ENCODE measurements at regions not wholly inside any gene's neighbourhood (a gene's known extent, or its start where the extent isn't known, plus 50 kb on each side); places are given as distances from the start of the nearest gene placed in this dataset.

- H3K4me1 Mint-ChIP-seq (ENCODE audit: insufficient read depth, unreplicated experiment): no peaks in the 10 kb centered on the region
- H3K27me3 Mint-ChIP-seq (ENCODE audit: insufficient read depth, unreplicated experiment): no peaks in the 10 kb centered on the region
- no peak for DNase-seq (ENCODE audit: unreplicated experiment)
- intact Hi-C loops (cut with micrococcal nuclease): no loop called here
- no peaks in the 10 kb centered on the region for H3K36me3 Mint-ChIP-seq (ENCODE audit: insufficient read depth, unreplicated experiment)
- no peaks in the 10 kb centered on the region for H3K9me3 Mint-ChIP-seq (ENCODE audit: unreplicated experiment)
- no peak overlapping the region for H3K4me3 Mint-ChIP-seq (ENCODE audit: unreplicated experiment)
- TF ChIP-seq CTCF (IDR thresholded peaks at IDR 0.05; ENCODE audit: unreplicated experiment): no peak
- POLR2A ChIA-PET: no interaction called here
- CTCF ChIA-PET: no interaction called here
- no TSS peak for BruUV-seq (replicated peaks)
- H3K27ac Mint-ChIP-seq (ENCODE audit: low read depth, unreplicated experiment): no peak overlapping the region
Measured at GRCh38 chr7:18194616-18195015, 167.0 kb upstream of the PRPS1L1 start.

GRCh38 chr7:18196638-18197037 lies 169.0 kb upstream of the PRPS1L1 start:
- POLR2A ChIA-PET: interaction anchor here (0.8 kb wide), 1 partner anchor 9 kb away, joined by 3 read pairs; no protein-coding TSS in a partner anchor
- Mint-ChIP-seq H3K27ac (ENCODE audit: low read depth, unreplicated experiment) (no peak overlapping the region), H3K4me1 (ENCODE audit: insufficient read depth, unreplicated experiment) (no peaks in the 10 kb centered on the region), H3K36me3 (ENCODE audit: insufficient read depth, unreplicated experiment) (no peaks in the 10 kb centered on the region), H3K9me3 (ENCODE audit: unreplicated experiment) (no peaks in the 10 kb centered on the region), H3K4me3 (ENCODE audit: unreplicated experiment) (no peak overlapping the region), H3K27me3 (ENCODE audit: insufficient read depth, unreplicated experiment) (no peaks in the 10 kb centered on the region)
- no peak for TF ChIP-seq CTCF (IDR thresholded peaks at IDR 0.05; ENCODE audit: unreplicated experiment)
- intact Hi-C loops (cut with micrococcal nuclease): no loop called here
- DNase-seq (ENCODE audit: unreplicated experiment): no peak
- CTCF ChIA-PET: no interaction called here
- BruUV-seq (replicated peaks): no TSS peak

GRCh38 chr7:18198868-18199267 lies 171.2 kb upstream of the PRPS1L1 start:
- intact Hi-C loops (cut with micrococcal nuclease): no loop called here
- ChIA-PET CTCF (no interaction called here), POLR2A (no interaction called here)
- Mint-ChIP-seq H3K4me1 (ENCODE audit: insufficient read depth, unreplicated experiment) (peaks cover 3% of the 10 kb centered on the region), H3K9me3 (ENCODE audit: unreplicated experiment) (no peaks in the 10 kb centered on the region), H3K27ac (ENCODE audit: low read depth, unreplicated experiment) (no peak overlapping the region), H3K27me3 (ENCODE audit: insufficient read depth, unreplicated experiment) (no peaks in the 10 kb centered on the region), H3K36me3 (ENCODE audit: insufficient read depth, unreplicated experiment) (no peaks in the 10 kb centered on the region), H3K4me3 (ENCODE audit: unreplicated experiment) (no peak overlapping the region)
- TF ChIP-seq CTCF (IDR thresholded peaks at IDR 0.05; ENCODE audit: unreplicated experiment): no peak
- DNase-seq (ENCODE audit: unreplicated experiment): no peak
- BruUV-seq (replicated peaks): no TSS peak

- ChIA-PET POLR2A (no interaction called here), CTCF (interaction anchor here (0.6 to 1.2 kb wide), 3 partner anchors 8 to 493 kb away, joined by 3 to 4 read pairs (median 3); no protein-coding TSS in a partner anchor)
- intact Hi-C loops (cut with micrococcal nuclease): no loop called here
- no peak overlapping the region for H3K27ac Mint-ChIP-seq (ENCODE audit: low read depth, unreplicated experiment)
- H3K36me3 Mint-ChIP-seq (ENCODE audit: insufficient read depth, unreplicated experiment): no peaks in the 10 kb centered on the region
- BruUV-seq (replicated peaks): no TSS peak
- no peak overlapping the region for H3K4me3 Mint-ChIP-seq (ENCODE audit: unreplicated experiment)
- peaks cover 4% of the 10 kb centered on the region for H3K4me1 Mint-ChIP-seq (ENCODE audit: insufficient read depth, unreplicated experiment)
- no peak for DNase-seq (ENCODE audit: unreplicated experiment)
- no peaks in the 10 kb centered on the region for H3K27me3 Mint-ChIP-seq (ENCODE audit: insufficient read depth, unreplicated experiment)
- TF ChIP-seq CTCF (IDR thresholded peaks at IDR 0.05; ENCODE audit: unreplicated experiment): no peak
- no peaks in the 10 kb centered on the region for H3K9me3 Mint-ChIP-seq (ENCODE audit: unreplicated experiment)
Measured at GRCh38 chr7:18200266-18200665, 172.6 kb upstream of the PRPS1L1 start.
